Uterus (tissue), 2 donors: ENCODE measurements at regions not wholly inside any gene's neighbourhood (a gene's known extent, or its start where the extent isn't known, plus 50 kb on each side); places are given as distances from the start of the nearest gene placed in this dataset.

Experiments used
- CTCF ChIP-seq, 4 experiments: fragments of 200-600 bp in 2 of 4; fragments of 450-650 bp in 2 of 4; sonication (generic) in 2 of 4; IDR thresholded peaks; one replicate each; pipeline ENCODE4 v1.5.1; 2016 to 2019; ENCODE audit warnings: antibody characterized with exemption in 4 of 4, mild to moderate bottlenecking in 2 of 4, moderate library complexity in 1 of 4
- POLR2A ChIP-seq, 2 donors: fragments of 450-650 bp; IDR thresholded peaks; one replicate each; pipeline ENCODE4 v1.6.1; 2016; ENCODE audit warnings: antibody characterized with exemption in 2 of 2, mild to moderate bottlenecking in 1 of 2, moderate library complexity in 1 of 2

GRCh38 chr5:29930316-29930715 is 1263.2 kb upstream of the CDH6 start:
- TF ChIP-seq CTCF (IDR thresholded peaks at IDR 0.05) (no peak), POLR2A (IDR thresholded peaks at IDR 0.05) (no peak)
